GM21576 (cell line): ENCODE measurements at regions not wholly inside any gene's neighbourhood (a gene's known extent, or its start where the extent isn't known, plus 50 kb on each side); places are given as distances from the start of the nearest gene placed in this dataset.

Source experiments
- ATAC-seq: cut with Tn5 transposase; IDR thresholded peaks from one replicate; pipeline ENCODE4 v1.9.1; 2021; ENCODE audit warnings: mild to moderate bottlenecking, moderate library complexity; ENCODE audit not compliant: unreplicated experiment

DNA sequence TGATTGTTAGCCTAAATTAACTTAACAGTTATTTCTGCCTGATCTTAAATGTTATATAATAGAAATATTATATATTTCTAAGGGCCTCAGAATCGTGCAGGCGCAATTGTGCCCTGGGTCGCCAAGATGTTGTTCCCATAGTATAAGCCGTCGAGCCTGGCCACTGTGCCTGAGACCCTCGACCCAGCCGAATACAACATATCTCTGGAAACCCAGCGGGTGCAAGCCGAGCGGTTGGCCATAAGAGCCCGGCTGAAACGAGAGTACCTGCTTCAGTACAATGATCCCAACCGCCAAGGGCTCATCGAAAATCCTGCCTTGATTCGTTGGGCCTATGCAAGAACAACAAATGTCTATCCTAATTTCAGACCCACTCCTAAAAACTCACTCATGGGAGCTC, 549.8 kb downstream of the KCTD8 start:
- no peak for ATAC-seq

DNA sequence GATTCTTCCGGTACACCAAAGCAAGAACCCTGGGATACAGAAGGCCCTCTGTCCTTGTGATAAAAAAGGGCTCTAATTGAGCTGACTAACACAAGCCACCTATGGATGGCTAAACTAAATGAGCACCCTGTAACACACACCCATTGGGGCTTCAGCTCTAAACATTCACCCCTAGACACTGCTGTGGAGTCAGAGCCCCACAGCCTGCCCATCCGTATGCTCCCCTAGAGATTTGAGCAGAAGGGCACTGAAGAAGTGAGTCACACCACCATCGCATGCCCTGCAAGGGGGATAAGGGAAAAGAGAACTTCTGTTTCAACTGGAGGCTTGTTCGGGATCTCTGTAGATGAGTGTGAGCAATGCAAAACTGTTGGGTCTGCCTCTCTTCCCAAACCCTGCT, 545.2 kb downstream of the KCTD8 start:
- no peak for ATAC-seq

DNA sequence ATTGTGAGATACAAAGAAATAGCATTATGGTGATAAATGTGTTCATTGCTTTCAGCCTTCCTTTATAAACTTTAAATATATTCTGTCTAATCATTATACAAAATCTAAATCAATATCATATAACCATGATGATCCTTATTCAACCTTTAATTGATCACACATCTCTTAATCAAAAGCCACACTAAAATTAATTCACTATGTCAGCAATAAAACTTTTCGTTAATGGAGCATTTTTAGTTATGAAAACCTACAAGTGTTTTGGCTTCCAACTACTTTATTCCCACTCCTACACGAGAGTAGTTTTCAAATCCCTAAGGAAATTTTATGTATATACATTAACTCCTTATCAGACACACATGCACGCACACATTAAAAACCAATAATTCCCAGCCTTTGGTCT, 530.2 kb downstream of the KCTD8 start:
- no peak for ATAC-seq

DNA sequence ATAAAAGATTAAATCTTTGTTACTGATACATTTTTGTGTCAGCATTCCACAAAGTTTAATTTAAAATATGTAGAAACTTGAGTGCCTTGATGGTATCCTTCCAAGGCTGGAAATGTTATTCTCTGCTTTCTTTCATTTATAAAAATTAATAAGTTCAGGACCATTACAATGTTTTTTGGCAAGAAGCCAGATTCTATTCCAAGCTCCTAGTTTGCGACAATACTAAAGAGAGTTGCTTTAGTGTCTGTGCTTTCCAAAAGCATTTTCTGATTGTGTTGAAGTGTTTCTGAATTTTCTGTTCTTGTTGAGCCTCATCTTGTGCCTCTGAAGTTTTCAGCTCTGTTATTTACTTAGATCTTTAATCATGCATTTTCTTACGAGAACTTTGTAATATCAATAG, 516.2 kb downstream of the KCTD8 start:
- ATAC-seq, result no peak

DNA sequence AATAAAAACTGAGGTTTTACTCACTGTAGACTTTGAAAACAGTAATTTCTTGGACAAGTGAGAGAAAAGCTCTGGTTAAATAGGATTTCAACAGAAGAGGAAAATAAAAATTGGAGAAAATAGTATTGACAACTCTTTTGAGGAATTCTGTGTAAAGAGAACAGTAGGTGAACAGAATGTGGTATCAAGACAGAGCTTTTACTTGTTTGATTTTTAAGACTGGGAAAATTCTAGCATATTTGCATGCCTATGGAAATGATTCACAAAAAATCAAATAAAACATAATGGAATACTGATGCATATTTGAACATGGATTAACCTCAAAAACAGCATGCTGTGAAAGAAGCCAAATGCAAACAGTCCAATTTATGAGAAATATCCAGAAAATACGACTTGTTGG, 504.6 kb downstream of the KCTD8 start:
- ATAC-seq, result no peak

DNA sequence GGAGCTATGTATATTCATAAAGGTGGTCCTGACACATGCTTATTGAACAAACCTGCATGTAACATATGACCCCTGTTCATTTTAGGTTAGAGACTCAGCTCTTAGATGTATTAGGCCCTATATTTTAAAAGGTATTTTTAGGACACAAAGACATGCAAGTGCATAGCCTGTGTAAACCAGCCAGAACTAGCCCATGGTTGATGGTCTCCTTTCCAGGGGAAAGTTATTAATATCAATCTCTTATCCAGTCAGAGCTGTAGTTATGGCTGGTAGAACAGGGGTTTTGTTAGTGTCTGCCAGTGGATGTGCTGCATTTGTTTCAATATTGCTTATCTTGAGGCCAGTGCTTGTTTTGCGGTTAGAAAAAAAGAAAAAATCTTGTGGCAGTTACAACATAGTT, 488.6 kb downstream of the KCTD8 start:
- ATAC-seq, result no peak

DNA sequence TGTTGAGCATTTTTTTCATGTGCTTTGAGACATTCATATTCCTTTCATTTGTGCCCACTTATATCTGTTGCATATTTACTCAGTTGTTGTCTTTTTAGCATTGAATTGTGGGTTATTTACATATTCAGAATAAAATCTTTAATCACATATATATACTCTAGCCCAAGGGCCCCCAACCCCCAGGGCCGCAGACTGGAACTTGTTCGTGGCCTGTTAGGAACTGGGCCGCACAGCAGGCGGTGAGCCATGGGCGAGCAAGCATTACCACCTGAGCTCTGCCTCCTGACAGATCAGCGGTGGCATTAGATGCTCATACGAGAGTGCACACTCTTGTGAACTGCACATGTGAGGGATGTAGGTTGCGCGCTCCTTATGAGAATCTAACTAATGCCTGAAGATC, 480.6 kb downstream of the KCTD8 start:
- ATAC-seq, result no peak

DNA sequence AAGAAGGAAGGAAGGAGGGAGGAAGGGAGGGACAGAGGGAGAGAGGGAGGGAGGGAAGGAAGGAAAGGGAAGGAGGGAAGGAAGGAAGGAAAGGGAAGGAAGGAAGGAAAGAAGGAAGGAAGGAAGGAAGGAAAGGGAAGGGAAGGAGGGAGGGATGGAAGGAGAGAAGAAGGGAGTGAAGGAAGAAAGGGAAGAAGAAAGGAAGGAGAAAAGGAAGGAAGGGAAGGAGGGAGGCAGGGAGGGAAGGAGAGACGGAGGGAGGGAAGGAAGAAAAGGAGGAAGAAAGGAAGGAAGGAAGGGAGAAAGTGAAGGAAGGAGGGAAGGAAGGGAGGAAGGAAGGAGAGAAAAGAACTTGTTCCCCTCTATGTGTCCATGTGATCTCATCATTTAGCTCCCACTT, 465.0 kb downstream of the KCTD8 start:
- ATAC-seq, result no peak

DNA sequence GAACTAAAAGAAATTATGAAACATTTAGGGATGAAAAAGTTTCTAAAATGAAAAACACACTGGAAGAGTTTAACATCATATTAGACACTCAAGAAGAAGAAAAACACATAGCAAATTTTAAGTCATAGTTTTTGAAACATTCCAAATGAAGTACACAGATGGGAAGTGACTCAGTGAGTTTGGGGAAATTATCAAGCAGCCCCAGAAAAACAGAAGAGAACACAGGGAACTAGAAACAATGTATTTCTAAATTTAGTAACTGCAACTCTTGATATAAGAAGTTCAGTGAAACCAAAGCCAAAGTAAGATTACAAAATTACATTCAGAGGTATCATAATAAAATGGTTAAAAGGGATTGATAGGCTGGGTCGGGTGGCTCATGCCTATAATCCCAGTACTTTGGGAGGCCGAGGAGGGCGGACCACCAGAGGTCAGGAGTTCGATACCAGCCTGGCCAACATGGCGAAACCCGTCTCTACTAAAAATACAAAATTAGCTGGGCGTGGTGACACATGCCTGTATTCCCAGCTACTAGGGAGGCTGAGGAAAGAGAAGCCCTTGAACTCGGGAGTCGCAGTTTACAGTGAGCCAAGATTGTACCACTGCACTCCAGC, 461.2 kb downstream of the KCTD8 start:
- no peak for ATAC-seq

DNA sequence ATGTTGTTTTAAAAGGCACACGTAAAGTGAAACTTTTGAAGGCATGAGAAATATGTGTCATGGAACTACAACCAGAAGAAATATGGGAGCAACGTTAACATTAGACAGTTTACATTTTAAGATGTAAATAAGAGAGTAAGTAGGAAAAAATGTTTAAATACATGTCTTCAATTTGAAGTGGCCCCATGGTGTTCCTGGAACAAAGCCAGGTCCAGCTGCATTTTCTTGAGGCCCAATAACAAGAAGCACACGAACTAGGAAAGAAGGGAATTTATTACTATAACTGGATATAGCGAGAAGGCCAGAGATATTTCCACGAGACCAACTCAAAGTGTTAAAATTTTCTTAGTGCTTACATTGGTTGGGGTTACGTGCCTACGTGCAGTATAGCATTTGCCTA, 458.1 kb downstream of the KCTD8 start:
- no peak for ATAC-seq

DNA sequence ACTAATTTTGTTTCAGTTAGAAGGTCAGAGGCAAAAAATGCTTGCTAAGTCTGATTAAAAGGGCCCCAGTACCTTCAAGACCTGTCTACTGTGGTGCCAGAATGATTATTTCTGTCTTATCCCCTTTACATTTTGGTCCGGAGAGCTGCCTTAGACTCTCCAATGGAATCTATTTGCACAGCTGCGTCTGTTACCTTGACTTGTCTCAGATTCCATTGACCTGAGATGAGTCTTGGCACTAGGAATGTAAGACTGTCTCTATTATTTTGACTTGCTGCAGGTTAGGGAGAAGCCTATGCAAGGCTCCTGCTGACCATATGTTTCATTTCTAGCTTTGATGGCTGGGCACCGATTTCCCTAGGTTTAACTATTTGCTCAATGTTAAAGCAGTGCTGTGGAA, 457.6 kb downstream of the KCTD8 start:
- ATAC-seq, result no peak

DNA sequence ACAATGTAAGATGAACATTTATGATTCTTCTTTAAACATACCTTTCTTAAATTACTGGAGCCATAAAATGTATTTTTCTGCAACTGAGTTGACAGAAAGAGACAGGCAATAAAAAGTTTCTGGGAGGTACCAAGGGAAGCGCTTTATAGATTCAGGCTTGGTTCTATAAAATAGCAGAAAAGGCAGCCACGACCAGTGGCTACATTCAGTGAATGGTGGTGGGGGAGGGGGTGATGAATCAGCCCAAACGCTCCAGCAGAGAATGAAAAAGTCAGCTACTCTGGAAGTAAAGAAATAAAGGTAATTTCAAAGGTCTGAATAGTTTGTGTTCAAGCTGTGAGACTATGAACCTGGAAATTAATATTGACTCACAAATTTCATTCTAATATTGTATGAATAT, 456.1 kb downstream of the KCTD8 start:
- no peak for ATAC-seq

DNA sequence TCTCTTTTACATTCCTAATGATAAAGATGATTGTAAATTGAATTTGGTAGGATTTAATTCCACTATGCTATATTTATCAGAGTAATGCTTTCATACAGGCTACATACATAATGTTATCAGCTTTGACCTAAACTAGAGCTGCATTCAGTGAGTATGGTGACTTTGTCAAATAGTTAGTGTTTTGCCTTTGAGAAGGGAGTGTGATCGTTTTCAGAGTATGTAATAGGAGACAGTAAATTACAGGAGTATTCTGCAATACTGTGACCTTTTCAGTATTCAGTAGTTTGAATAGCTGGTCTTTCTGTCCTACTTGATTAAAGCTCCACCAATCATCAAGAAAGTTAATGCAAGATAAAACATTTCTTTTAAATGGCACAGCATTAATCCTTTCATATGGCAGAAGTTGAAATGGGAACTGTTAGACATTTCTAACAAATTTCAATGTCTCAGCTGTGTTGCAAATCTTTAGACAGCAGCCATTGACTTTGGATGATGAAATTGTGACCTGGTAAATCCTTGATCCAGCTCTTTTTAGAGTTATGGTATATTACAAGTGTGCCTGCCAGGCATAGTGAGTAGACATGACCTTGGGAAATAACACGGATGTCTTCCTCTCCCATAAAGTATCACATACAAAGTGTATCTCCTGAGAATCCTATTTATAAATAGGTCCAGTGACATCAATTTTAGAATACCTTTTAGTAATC, 455.3 kb downstream of the KCTD8 start:
- no peak for ATAC-seq

DNA sequence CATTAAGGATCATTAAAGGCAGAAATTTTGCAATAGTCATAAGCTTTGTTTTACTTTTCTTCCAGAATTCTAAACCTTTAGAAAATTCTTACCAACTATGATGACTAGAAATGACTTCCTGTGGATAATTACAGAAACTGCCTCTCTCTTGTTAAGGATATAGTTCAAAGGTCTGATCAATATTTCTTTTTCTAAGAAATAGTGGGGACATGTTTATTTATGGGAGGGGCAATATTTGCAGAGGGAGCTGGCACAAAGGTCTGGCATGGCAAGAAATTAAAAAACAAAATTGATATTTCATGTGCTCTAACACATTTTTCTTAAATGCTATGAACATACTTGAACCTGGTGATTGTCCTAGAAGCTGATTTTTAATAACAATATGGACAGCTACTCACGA, 448.9 kb downstream of the KCTD8 start:
- ATAC-seq, result no peak

DNA sequence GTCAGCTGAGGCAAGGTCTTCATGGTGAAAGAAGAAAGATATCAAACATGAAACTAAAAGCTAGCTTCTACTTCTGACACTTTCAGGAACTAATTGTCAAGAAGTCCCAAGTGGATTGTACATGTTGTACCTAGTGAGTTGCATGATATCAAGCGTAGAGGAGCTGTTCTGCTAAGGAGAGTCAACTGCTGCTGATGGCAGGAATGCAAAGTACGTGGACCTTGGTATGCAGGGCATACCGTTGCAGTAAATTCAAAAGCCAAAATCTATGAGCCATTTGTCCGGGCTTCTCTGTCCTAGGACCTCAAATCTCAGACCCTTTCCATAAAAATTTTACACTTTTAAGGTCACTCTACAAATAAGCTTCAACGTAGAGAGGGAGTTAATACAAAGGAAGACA, 446.2 kb downstream of the KCTD8 start:
- no peak for ATAC-seq

DNA sequence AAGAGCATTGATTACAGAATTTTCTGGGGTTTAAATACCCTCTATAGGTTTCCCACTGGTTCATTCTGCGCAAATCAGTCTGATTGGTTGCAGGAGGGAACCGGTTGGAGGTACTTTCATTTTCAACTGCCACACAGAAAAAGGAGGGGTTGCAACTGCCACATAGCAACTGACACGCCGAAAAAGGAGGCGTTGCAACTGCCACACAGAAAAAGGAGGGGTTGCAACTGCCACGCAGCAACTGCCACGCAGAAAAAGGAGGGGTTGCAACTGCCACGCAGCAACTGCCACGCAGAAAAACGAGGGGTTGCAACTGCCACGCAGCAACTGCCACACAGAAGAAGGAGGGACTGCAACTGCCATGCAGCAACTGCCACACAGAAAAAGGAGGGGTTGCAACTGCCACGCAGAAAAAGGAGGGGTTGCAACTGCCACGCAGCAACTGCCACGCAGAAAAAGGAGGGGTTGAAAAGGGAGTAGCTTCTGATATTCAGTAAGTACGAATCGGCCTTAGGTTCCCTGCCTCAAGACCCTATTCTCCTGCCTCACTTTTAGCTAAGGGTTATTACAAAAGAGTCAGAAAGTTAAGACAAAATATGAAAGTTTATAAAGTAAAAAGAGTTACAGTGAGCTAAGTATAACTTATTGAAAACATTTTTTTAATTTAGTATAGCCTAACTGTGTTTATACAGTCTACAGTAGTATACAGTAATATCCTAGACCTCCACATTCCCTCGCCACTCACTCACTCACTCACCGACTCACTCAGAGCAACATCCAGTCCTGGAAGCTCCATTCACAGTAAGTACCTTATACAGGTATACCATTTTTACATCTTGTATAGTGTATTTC, 431.8 kb downstream of the KCTD8 start:
- no peak for ATAC-seq

DNA sequence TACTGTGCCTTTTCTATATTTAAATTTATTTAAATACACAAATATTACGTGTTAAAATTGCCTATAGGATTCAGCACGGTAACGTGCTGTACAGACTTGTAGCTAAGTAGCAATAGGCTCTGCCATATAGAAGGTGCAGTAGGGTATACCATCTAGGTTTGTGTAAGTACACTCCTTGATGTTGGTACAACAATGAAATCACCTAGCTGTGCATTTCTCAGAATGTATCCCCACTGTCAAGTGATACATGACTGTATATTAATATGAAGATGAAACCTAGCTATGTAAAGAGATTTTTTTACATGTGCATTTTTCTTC, 431.2 kb downstream of the KCTD8 start:
- no peak for ATAC-seq

DNA sequence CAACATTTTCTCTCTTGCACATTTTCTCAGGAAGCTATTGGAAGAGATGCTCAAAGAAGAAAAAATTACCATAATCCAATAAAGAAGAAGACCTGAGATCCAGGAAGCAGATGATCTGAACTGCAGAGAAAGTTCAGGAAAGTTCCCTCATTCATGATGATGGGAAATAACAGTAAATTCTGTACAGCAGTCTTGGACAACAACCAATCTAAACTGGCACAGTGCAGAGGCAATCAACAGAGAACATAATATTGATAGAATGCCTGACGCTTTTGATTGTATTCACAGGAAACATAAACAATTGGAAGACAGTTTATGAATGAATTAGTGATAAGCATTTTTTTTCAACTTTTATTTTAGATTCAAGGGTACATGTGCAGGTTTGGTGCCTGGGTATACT, 428.9 kb downstream of the KCTD8 start:
- ATAC-seq, result no peak

DNA sequence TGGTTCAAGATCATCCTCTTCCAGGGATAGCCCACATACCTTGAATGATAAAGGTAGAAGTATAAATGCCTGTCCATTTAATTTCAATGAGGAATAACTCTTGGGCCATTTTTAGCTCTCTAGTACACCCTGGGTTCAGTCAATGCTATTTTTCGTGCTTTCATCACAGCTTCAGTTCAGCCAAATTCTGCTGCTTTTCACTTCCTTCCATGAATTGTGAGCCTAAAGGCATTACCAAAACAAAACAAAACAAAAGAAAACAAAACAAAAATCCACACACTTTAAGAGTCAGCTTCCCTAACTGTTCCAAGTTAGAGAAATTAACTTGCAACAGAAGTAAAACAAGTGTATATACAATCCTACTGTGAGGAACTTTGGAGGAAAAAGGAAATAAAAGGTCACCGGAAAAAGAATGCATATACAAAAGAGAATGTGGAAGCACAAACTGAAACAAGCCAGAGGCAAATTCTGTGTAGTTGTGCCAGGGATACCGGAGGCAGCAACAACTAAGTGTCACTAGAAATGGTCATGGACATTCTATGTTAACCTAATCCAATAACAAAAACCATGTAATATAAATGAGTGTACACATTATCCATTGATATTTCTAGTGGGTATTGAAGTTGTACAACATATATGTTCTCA, 423.1 kb downstream of the KCTD8 start:
- ATAC-seq, result no peak

DNA sequence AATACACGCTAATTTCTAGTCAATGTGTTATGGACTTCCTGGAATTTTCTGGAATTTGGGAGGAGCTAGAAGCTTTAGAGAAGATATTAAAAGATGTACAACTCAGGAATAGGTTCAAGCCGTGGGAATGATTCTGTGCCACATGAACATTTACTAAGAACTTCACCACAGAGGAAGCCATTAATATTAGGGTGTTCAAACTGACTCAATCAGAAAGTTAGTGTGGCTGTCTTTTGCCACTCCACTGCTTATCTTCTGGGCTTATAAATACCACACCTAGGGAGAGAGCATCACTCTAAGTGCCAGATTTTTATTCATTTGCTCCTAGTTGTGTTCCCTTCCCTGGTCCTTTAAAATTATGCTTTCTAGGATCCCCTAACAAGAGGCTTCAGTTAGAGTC, 409.8 kb downstream of the KCTD8 start:
- no peak for ATAC-seq

DNA sequence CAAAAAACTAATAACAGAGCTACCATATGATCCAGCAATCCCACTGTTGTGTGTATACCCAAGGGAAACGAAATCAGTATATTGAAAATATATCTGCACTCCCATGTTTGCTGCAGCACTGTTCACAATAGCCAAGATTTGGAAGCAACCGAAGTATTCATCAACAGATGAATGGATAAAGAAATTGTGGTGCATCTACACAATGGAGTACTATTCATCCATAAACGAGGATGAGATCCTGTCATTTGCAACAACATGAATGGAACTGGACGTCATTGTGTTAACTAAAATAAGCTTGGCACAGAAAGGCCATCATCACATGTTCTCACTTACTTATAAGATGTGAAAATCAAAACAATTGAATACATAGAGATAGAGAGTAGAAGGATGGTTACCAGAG, 402.1 kb downstream of the KCTD8 start:
- ATAC-seq, result no peak

DNA sequence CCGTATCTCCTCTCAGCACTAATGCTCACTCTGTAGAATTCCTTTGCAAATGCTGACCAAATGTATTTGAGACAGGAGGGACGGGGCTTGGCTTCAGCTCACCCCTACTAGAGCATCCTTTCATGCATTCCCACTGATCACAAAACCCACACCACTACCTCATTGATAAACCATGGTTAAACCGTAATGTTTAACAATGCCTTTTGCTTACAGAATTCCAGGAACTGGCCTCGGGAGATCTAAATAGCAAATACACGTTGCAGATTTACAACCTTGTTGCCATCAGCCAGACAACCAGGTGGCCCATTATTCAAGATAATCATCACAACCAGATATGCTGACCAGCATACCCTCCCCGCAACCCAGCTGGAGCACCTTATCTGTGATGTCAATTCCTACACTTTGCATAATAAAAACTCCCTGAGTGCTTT, 391.9 kb downstream of the KCTD8 start:
- ATAC-seq, result no peak
